ENCODE measurements at regions not wholly inside any gene's neighbourhood (a gene's known extent, or its start where the extent isn't known, plus 50 kb on each side); places are given as distances from the start of the nearest gene placed in this dataset.

DNA sequence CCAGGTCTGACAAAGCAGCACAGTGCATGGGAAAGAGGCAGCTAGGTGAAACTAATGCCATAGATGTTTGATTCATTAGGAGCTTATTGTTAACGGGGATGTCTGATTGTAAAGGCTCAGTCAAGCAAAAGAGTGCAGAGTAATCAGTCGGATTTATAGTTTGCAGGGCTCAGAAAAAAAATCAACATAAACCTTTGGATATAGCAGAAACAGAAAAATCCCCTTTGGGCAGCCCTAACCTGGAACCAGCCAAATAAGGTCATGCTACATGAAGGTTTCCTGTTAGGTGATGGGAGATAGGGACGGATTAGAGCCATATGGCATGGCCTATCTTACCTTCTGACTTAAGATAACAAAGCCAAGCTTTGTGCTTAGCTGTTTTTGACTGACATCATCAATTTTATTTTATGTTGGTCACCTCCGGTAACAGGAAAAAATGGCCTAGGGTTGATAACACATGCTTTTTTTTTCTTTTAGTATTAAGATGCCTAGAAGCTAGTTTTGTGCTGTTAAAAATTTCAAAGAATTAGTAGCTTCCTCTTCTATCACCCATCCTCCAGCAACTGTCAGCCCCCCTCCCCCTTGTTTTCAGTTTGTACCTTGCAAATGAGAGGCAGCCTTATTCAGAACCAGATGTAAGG, 60.7 kb upstream of the ZEB2 start:
- intact Hi-C loops (cut with micrococcal nuclease) = loop anchor here (5.0 kb wide), 1 partner anchor 318 kb away; no protein-coding TSS in a partner anchor
- Mint-ChIP-seq H3K36me3 (ENCODE audit: insufficient read depth, unreplicated experiment) (no peaks in the 10 kb centered on the region), H3K9me3 (ENCODE audit: unreplicated experiment) (peaks cover 5% of the 10 kb centered on the region), H3K27ac (ENCODE audit: low read depth, unreplicated experiment) (no peak overlapping the region), H3K4me1 (ENCODE audit: insufficient read depth, unreplicated experiment) (peaks cover 19% of the 10 kb centered on the region), H3K27me3 (ENCODE audit: insufficient read depth, unreplicated experiment) (no peaks in the 10 kb centered on the region), H3K4me3 (ENCODE audit: unreplicated experiment) (no peak overlapping the region)
- no TSS peak for BruUV-seq (replicated peaks)
- DNase-seq (ENCODE audit: unreplicated experiment) = no peak
- ChIA-PET POLR2A (interaction anchor here (0.6 to 1.7 kb wide), 4 partner anchors 10 to 27 kb away, joined by 3 to 7 read pairs (median 4); no protein-coding TSS in a partner anchor), CTCF (interaction anchor here (0.6 to 1.1 kb wide), 7 partner anchors 16 to 1911 kb away, joined by 3 to 5 read pairs (median 3); no protein-coding TSS in a partner anchor)
- TF ChIP-seq, protein P1, sequence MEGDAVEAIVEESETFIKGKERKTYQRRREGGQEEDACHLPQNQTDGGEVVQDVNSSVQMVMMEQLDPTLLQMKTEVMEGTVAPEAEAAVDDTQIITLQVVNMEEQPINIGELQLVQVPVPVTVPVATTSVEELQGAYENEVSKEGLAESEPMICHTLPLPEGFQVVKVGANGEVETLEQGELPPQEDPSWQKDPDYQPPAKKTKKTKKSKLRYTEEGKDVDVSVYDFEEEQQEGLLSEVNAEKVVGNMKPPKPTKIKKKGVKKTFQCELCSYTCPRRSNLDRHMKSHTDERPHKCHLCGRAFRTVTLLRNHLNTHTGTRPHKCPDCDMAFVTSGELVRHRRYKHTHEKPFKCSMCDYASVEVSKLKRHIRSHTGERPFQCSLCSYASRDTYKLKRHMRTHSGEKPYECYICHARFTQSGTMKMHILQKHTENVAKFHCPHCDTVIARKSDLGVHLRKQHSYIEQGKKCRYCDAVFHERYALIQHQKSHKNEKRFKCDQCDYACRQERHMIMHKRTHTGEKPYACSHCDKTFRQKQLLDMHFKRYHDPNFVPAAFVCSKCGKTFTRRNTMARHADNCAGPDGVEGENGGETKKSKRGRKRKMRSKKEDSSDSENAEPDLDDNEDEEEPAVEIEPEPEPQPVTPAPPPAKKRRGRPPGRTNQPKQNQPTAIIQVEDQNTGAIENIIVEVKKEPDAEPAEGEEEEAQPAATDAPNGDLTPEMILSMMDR (IDR thresholded peaks at IDR 0.05; ENCODE audit: unreplicated experiment) = no peak

DNA sequence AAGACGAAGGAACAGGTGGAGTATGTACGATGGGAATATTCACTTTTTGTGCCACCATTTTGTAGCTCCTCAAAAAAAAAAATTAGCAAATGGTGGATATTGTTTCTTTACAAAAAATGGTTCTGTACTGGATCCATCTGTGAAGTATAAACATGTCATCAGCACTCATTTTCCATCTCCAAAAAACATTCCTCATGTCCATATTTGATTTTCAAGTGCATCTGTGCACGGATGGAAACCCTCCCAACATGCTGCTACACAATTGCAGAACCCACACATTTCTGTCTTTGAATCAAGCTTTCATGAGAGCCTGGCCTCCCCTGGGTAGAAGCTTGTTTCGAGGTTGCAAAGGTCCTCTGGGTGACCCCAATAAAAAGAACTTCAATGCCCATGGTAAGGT, 59.6 kb upstream of the ZEB2 start:
- peaks cover 15% of the 10 kb centered on the region for H3K4me1 Mint-ChIP-seq (ENCODE audit: insufficient read depth, unreplicated experiment)
- intact Hi-C loops (cut with micrococcal nuclease) = no loop called here
- no peak overlapping the region for H3K27ac Mint-ChIP-seq (ENCODE audit: low read depth, unreplicated experiment)
- no TSS peak for BruUV-seq (replicated peaks)
- no peak for DNase-seq (ENCODE audit: unreplicated experiment)
- H3K36me3 Mint-ChIP-seq (ENCODE audit: insufficient read depth, unreplicated experiment) = no peaks in the 10 kb centered on the region
- H3K27me3 Mint-ChIP-seq (ENCODE audit: insufficient read depth, unreplicated experiment) = no peaks in the 10 kb centered on the region
- no peak overlapping the region for H3K4me3 Mint-ChIP-seq (ENCODE audit: unreplicated experiment)
- H3K9me3 Mint-ChIP-seq (ENCODE audit: unreplicated experiment) = no peaks in the 10 kb centered on the region
- CTCF ChIA-PET = interaction anchor here (0.9 kb wide), 1 partner anchor 26 kb away, joined by 3 read pairs; no protein-coding TSS in a partner anchor
- TF ChIP-seq, protein P1 (IDR thresholded peaks at IDR 0.05; ENCODE audit: unreplicated experiment) = no peak
- POLR2A ChIA-PET = interaction anchor here (1.2 kb wide), 1 partner anchor 18 kb away, joined by 4 read pairs; no protein-coding TSS in a partner anchor

DNA sequence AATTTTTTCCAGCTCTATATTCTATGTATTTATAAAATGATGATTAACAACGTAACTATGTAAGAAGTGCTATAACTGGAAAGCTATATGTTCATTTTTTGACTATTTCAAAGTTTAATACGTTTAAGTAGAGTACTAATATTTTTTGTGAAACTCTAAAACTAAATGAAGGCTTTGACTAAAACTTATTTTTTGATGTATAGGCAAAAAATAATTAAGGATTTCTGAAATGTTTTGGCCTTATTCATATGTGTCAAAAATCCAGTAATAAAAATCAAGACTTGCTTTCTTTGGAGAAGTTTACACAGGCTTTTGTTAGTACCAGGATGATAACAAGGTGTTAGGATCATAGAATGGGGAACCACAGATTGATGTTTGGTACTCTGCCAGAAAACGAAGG, 58.2 kb upstream of the ZEB2 start:
- no TSS peak for BruUV-seq (replicated peaks)
- Mint-ChIP-seq H3K27ac (ENCODE audit: low read depth, unreplicated experiment) (no peak overlapping the region), H3K4me1 (ENCODE audit: insufficient read depth, unreplicated experiment) (peaks cover 9% of the 10 kb centered on the region), H3K27me3 (ENCODE audit: insufficient read depth, unreplicated experiment) (no peaks in the 10 kb centered on the region), H3K4me3 (ENCODE audit: unreplicated experiment) (no peak overlapping the region), H3K36me3 (ENCODE audit: insufficient read depth, unreplicated experiment) (no peaks in the 10 kb centered on the region), H3K9me3 (ENCODE audit: unreplicated experiment) (no peaks in the 10 kb centered on the region)
- ChIA-PET CTCF (no interaction called here), POLR2A (no interaction called here)
- intact Hi-C loops (cut with micrococcal nuclease) = no loop called here
- no peak for DNase-seq (ENCODE audit: unreplicated experiment)
- TF ChIP-seq, protein P1 (IDR thresholded peaks at IDR 0.05; ENCODE audit: unreplicated experiment) = no peak

DNA sequence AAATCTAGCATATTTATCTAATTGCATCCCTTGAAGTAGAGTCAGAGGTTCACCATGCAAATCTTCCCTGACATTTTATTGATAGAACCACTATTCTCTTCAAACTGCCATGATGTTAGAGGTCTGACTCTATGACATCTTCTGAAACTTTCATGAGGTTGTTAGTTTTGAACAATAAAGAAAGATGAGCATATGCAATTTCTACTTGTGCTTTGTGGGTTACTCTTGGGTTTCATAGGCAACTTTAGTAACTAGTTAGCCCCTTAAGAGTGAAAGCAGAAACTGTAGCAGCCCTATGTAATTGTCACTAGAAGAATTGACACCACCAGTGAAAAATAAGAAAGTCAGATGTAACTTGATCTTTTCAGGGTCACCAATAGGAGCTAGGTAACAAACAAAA, 53.1 kb upstream of the ZEB2 start:
- no peak for DNase-seq (ENCODE audit: unreplicated experiment)
- Mint-ChIP-seq H3K36me3 (ENCODE audit: insufficient read depth, unreplicated experiment) (no peaks in the 10 kb centered on the region), H3K27ac (ENCODE audit: low read depth, unreplicated experiment) (no peak overlapping the region), H3K4me1 (ENCODE audit: insufficient read depth, unreplicated experiment) (no peaks in the 10 kb centered on the region), H3K4me3 (ENCODE audit: unreplicated experiment) (no peak overlapping the region), H3K27me3 (ENCODE audit: insufficient read depth, unreplicated experiment) (no peaks in the 10 kb centered on the region), H3K9me3 (ENCODE audit: unreplicated experiment) (no peaks in the 10 kb centered on the region)
- no TSS peak for BruUV-seq (replicated peaks)
- intact Hi-C loops (cut with micrococcal nuclease) = no loop called here
- CTCF ChIA-PET = interaction anchor here (0.6 kb wide), 1 partner anchor 135 kb away, joined by 3 read pairs; no protein-coding TSS in a partner anchor
- POLR2A ChIA-PET = interaction anchor here (0.5 to 1.1 kb wide), 2 partner anchors 11 to 55 kb away, joined by 3 to 4 read pairs; no protein-coding TSS in a partner anchor
- TF ChIP-seq, protein P1 (IDR thresholded peaks at IDR 0.05; ENCODE audit: unreplicated experiment) = no peak

Measured in MCF 10A (cell line).